HG03354 (cell line): ENCODE measurements at regions not wholly inside any gene's neighbourhood (a gene's known extent, or its start where the extent isn't known, plus 50 kb on each side); places are given as distances from the start of the nearest gene placed in this dataset.
A peak's percentile ranks its signal among the peaks of the same experiment; 100 is the strongest.
"Not testable (repeated sequence)": the region's sequence is repeated elsewhere in the genome, so short reads cannot be mapped to it uniquely, and the experiment has no call there.

Experiments used
- ATAC-seq: cut with Tn5 transposase; IDR thresholded peaks from one replicate; pipeline ENCODE4 v1.9.1; 2021; ENCODE audit warnings: mild to moderate bottlenecking; ENCODE audit not compliant: unreplicated experiment, poor library complexity, severe bottlenecking

- ATAC-seq, result no peak
Measured at GRCh38 chr1:204775546-204775945, 90.0 kb upstream of the LRRN2 start.

DNA sequence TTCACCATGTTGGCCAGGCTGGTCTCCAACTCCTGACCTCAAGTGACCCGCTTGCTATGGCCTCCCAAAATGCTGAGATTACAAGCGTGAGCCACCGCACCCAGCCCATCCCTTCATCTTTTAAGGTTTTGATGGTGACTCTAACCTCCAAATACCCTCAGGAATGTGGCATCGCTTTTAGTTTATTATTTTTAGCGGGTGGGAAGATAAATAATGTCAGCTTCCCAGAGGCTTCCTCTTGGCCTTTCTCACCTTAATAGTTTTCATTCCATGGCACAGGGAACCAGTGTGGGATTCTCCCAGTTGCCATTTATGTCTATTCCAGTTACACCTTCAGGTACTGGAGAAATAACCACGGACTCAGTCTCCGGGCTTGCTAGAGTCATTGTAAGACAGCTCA is 92.1 kb upstream of the LRRN2 start:
- ATAC-seq, result no peak

GRCh38 chr1:204780630-204781029 is 90.0 kb upstream of the NFASC start:
- ATAC-seq, result no peak

DNA sequence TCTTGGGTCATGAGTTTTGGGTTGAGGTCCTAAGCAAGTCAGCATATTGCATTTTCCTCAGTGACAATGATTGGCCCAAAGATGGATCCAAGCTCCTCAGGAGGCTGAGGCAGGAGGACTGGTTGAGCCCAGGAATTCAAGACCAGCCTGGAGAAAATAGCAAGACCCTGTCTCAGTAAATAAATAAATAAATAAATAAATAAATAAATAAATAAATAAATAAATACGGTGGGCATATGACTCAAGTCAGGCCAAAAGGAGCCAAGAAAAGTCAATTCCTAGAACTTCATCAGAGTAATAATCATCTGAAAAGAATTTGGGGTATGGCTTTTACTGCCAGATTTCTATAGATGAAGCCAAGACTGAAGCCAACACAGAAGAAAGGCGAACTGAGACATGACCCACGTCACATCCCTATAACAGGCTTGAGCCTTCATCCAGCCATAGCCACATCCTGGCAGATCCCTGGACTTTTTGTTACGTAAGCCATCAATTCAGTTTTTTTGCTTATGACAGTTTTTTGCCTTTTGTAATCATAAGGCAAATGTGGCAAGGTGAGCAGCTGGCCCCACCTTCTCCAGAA is 88.5 kb upstream of the NFASC start:
- no peak for ATAC-seq

GRCh38 chr1:204785023-204785422 is 85.6 kb upstream of the NFASC start:
- ATAC-seq, result not testable (repeated sequence)

DNA sequence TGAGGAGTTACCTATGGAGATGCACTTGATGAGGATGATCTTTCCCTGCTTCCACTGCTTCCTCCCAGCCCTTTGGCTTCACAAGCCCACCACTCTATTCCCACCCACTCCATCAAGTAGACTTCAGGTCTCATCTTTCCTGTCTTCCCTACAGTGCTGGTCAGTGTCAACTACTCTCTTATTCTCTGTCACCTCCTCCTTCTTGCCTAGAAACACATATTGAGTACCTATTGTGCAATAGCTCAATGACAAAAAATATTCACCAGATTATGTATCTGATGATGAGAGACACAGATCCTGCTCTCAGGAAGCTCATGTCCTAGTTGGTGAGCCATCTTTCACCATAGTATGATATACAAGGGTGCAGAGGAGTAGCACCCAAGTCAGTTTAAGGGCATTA is 82.2 kb upstream of the NFASC start:
- no peak for ATAC-seq

GRCh38 chr1:204791453-204792353 is 79.0 kb upstream of the NFASC start:
- no peak for ATAC-seq

- no peak for ATAC-seq
Measured at GRCh38 chr1:204792354-204792692, 78.3 kb upstream of the NFASC start.

DNA sequence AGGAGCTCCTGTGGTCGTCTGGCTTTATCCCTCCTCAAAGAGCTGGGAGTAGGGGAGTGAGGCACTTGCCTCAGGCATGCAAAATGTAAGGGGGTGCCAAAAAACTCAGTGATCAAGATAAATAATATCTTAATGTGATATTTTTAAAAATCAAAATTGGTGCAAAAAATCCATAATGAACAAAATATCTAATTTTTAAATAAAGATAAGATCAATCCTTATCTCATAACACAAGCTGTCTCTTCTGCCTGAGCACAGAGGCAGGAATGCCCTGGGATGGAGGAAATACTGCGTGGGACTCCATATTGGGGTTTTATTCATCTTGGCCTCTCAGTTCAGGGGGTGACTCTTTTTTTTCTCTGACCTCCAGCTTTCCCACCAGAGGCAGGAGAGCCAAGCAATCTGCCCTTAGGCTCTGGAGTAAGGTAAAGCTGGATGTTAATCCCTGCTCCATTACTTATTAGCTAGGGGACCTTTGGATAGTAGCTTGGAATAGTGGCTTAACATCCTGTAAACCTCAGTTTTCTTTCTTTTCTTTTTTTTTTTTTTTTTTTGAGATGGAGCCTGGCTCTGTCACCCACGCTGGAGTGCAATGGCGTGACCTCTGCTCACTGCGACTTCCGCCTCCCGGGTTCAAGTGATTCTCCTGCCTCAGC is 77.3 kb upstream of the NFASC start:
- no peak for ATAC-seq

GRCh38 chr1:204796886-204797285 is 73.8 kb upstream of the NFASC start:
- ATAC-seq, result not testable (repeated sequence)

GRCh38 chr1:204797401-204797800 is 73.3 kb upstream of the NFASC start:
- no peak for ATAC-seq

- ATAC-seq, result no peak
Measured at GRCh38 chr1:204799630-204800029, 71.0 kb upstream of the NFASC start.

GRCh38 chr1:204801211-204801610 is 69.5 kb upstream of the NFASC start:
- ATAC-seq, result no peak

DNA sequence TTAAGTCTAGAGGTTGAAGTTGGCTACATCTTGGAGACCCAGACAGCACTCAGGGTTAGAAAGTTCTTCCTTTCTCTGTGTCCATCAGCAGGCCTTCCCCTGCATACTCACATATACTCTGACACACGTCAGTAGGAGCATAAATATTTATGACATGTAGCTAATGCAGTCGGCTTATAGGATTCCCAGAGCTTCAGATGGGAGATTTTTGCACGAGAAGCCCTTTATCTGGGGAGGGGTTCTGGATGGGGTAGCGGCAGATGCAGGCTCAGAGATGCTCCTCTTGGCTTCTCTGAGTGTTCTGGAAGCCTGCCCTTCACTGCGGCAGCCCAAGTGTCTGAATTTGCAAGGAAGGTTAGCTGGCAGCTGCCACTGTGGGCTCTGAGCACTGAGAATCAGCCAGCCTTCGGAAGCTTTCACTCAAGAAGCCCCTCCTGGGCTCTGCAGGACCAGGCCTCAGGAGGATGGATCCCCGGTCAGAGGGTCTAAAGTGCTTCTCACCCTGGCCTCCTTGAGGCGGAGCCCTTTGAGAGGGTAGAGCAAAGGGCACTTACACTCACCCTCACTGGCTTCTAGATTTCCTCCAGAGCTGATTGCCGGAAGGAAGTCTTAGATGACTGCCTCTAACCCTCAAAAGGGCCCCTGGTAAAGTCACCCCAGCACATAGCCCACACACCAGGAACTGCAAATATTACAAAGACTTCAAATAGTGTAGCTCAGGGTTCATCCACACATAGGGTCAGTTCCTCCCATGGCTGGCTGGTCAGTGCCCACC is 68.1 kb upstream of the NFASC start:
- no peak for ATAC-seq

- ATAC-seq, result no peak
Measured at GRCh38 chr1:204803607-204804006, 67.1 kb upstream of the NFASC start.

DNA sequence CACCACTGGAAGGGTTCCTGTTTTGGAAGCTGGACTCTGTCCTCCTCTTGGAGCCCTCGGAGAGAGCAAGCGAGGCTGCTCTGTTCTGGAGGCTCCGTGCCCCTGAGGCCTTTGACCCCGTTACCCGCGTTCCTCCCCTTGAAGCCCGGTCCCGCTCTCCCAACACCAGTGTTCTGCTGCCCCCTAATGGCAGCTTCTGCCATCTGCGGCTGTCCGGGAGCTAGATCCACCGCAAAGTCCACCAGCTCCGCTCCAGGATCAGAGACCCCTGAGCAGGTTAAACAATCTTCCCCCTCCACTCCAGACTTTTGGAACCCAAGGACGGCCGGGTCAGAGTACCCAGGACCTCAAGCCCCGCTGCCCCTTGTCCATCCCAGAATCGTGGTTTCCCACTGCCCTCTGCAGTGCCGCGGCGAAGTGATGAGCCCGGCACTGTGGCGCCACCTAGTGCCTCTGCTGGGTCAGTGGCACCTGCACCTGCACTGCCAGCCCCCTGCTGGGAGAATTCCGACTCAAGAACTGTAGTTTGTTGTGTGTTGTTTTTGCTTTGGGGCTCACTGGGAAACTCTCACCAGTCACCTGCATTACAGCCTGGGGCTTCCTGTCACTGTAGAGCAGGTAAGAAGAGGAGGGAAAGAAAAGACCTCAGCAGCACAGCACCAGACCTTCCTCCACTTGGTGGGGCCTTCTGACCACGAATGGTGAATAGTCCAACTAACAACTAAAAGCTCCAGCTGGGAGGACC is 63.5 kb upstream of the NFASC start:
- ATAC-seq, result peak; percentile 88

GRCh38 chr1:204809488-204809887 is 61.2 kb upstream of the NFASC start:
- ATAC-seq, result no peak

- no peak for ATAC-seq
Measured at GRCh38 chr1:204812842-204813241, 57.8 kb upstream of the NFASC start.

DNA sequence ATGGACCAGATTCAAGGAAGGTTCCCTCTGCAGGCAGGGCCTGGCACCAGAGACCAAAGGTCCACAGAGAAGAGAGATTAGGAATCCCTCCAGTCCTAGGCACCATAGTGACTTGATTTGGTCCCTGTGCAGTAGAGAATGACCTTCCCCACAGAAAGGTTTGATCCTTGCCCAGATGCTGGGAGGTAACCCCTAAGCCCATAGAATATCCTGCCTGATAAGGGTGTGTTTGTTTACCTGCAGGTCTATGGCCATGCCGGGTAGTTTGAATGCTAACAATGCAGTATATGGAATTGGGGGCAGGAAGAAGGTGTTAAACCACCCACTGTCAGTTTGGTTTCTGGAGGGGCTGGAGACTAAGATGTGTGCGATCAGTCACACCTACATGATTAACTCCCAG is 57.1 kb upstream of the NFASC start:
- ATAC-seq, result no peak
